Activated CD4-positive, alpha-beta T cell treated with anti-CD3 and anti-CD28 coated beads, Interleukin-2, amount 10 ng/mL, durations not matched to agents 24 days and 14 days (primary cell): ENCODE measurements at regions not wholly inside any gene's neighbourhood (a gene's known extent, or its start where the extent isn't known, plus 50 kb on each side); places are given as distances from the start of the nearest gene placed in this dataset.

Source experiments
- DNase-seq: peaks from one replicate; pipeline ENCODE4 v3.0.0; 2022
- H3K27ac Mint-ChIP-seq: one replicate; pipeline ENCODE4 v1.8.0; 2022; ENCODE audit warnings: mild to moderate bottlenecking, mixed read lengths
- H3K27me3 Mint-ChIP-seq: one replicate; pipeline ENCODE4 v1.8.0; 2022; ENCODE audit warnings: mixed read lengths
- H3K36me3 Mint-ChIP-seq: one replicate; pipeline ENCODE4 v1.8.0; 2022; ENCODE audit warnings: low read depth, mild to moderate bottlenecking, mixed read lengths
- H3K4me1 Mint-ChIP-seq: one replicate; pipeline ENCODE4 v1.8.0; 2021; ENCODE audit warnings: mixed read lengths
- H3K4me3 Mint-ChIP-seq: one replicate; pipeline ENCODE4 v1.8.0; 2022; ENCODE audit warnings: mild to moderate bottlenecking, moderate library complexity, mixed read lengths
- H3K9me3 Mint-ChIP-seq: one replicate; pipeline ENCODE4 v1.8.0; 2021; ENCODE audit warnings: mixed read lengths
- intact Hi-C: fragments of 100-400 bp; cut with micrococcal nuclease; formaldehyde crosslinking; loops from one replicate; pipeline ENCODE4 v1.15.1; 2023

- no peaks in the 10 kb centered on the region for H3K4me1 Mint-ChIP-seq
- H3K9me3 Mint-ChIP-seq, result no peaks in the 10 kb centered on the region
- no peaks in the 10 kb centered on the region for H3K27me3 Mint-ChIP-seq
- no peak for DNase-seq
- intact Hi-C loops, result no loop called here
- H3K27ac Mint-ChIP-seq, result no peak overlapping the region
- no peak overlapping the region for H3K4me3 Mint-ChIP-seq
- H3K36me3 Mint-ChIP-seq, result no peaks in the 10 kb centered on the region
Observed at GRCh38 chr11:116071241-116071640, 567.0 kb upstream of the CADM1 start.

- Mint-ChIP-seq H3K27me3 (no peaks in the 10 kb centered on the region), H3K27ac (no peak overlapping the region), H3K4me3 (no peak overlapping the region), H3K4me1 (no peaks in the 10 kb centered on the region), H3K9me3 (no peaks in the 10 kb centered on the region), H3K36me3 (no peaks in the 10 kb centered on the region)
- no peak for DNase-seq
- intact Hi-C loops, result no loop called here
Observed at GRCh38 chr11:116070520-116070919, 566.3 kb upstream of the CADM1 start.

GRCh38 chr11:116066777-116067176 is 562.6 kb upstream of the CADM1 start:
- Mint-ChIP-seq H3K9me3 (no peaks in the 10 kb centered on the region), H3K4me3 (no peak overlapping the region), H3K27ac (no peak overlapping the region), H3K4me1 (no peaks in the 10 kb centered on the region), H3K27me3 (no peaks in the 10 kb centered on the region), H3K36me3 (no peaks in the 10 kb centered on the region)
- intact Hi-C loops, result no loop called here
- DNase-seq, result no peak

- no peak overlapping the region for H3K27ac Mint-ChIP-seq
- intact Hi-C loops, result no loop called here
- DNase-seq, result no peak
- H3K36me3 Mint-ChIP-seq, result no peaks in the 10 kb centered on the region
- H3K9me3 Mint-ChIP-seq, result no peaks in the 10 kb centered on the region
- no peak overlapping the region for H3K4me3 Mint-ChIP-seq
- H3K27me3 Mint-ChIP-seq, result no peaks in the 10 kb centered on the region
- no peaks in the 10 kb centered on the region for H3K4me1 Mint-ChIP-seq
Observed at GRCh38 chr11:116065986-116066385, 561.8 kb upstream of the CADM1 start.

GRCh38 chr11:116065191-116065895 is 561.1 kb upstream of the CADM1 start:
- Mint-ChIP-seq H3K4me1 (no peaks in the 10 kb centered on the region), H3K36me3 (no peaks in the 10 kb centered on the region), H3K4me3 (no peak overlapping the region), H3K9me3 (no peaks in the 10 kb centered on the region), H3K27me3 (no peaks in the 10 kb centered on the region), H3K27ac (no peak overlapping the region)
- no peak for DNase-seq
- intact Hi-C loops, result no loop called here

- no peak overlapping the region for H3K4me3 Mint-ChIP-seq
- H3K27me3 Mint-ChIP-seq, result no peaks in the 10 kb centered on the region
- no peak for DNase-seq
- intact Hi-C loops, result no loop called here
- H3K4me1 Mint-ChIP-seq, result no peaks in the 10 kb centered on the region
- H3K36me3 Mint-ChIP-seq, result no peaks in the 10 kb centered on the region
- no peaks in the 10 kb centered on the region for H3K9me3 Mint-ChIP-seq
- H3K27ac Mint-ChIP-seq, result no peak overlapping the region
Observed at GRCh38 chr11:116062490-116063171, 558.4 kb upstream of the CADM1 start.

- Mint-ChIP-seq H3K27me3 (no peaks in the 10 kb centered on the region), H3K36me3 (no peaks in the 10 kb centered on the region), H3K27ac (no peak overlapping the region), H3K9me3 (no peaks in the 10 kb centered on the region), H3K4me1 (no peaks in the 10 kb centered on the region), H3K4me3 (no peak overlapping the region)
- DNase-seq, result no peak
- intact Hi-C loops, result no loop called here
Observed at GRCh38 chr11:116062129-116062489, 557.9 kb upstream of the CADM1 start.

- Mint-ChIP-seq H3K4me3 (no peak overlapping the region), H3K9me3 (no peaks in the 10 kb centered on the region), H3K4me1 (no peaks in the 10 kb centered on the region), H3K27ac (no peak overlapping the region), H3K27me3 (peaks cover 1% of the 10 kb centered on the region), H3K36me3 (no peaks in the 10 kb centered on the region)
- intact Hi-C loops, result no loop called here
- DNase-seq, result no peak
Observed at GRCh38 chr11:116061322-116061721, 557.1 kb upstream of the CADM1 start.

GRCh38 chr11:116059919-116060318 is 555.7 kb upstream of the CADM1 start:
- Mint-ChIP-seq H3K27me3 (peaks cover 2% of the 10 kb centered on the region), H3K4me3 (no peak overlapping the region), H3K27ac (no peak overlapping the region), H3K4me1 (no peaks in the 10 kb centered on the region), H3K9me3 (no peaks in the 10 kb centered on the region), H3K36me3 (no peaks in the 10 kb centered on the region)
- intact Hi-C loops, result no loop called here
- no peak for DNase-seq

- intact Hi-C loops, result no loop called here
- no peaks in the 10 kb centered on the region for H3K9me3 Mint-ChIP-seq
- DNase-seq, result no peak
- H3K4me3 Mint-ChIP-seq, result no peak overlapping the region
- H3K4me1 Mint-ChIP-seq, result no peaks in the 10 kb centered on the region
- H3K36me3 Mint-ChIP-seq, result no peaks in the 10 kb centered on the region
- peaks cover 2% of the 10 kb centered on the region for H3K27me3 Mint-ChIP-seq
- no peak overlapping the region for H3K27ac Mint-ChIP-seq
Observed at GRCh38 chr11:116057000-116057399, 552.8 kb upstream of the CADM1 start.

GRCh38 chr11:116055064-116055463 is 550.8 kb upstream of the CADM1 start:
- no peaks in the 10 kb centered on the region for H3K4me1 Mint-ChIP-seq
- peaks cover 2% of the 10 kb centered on the region for H3K27me3 Mint-ChIP-seq
- H3K36me3 Mint-ChIP-seq, result no peaks in the 10 kb centered on the region
- intact Hi-C loops, result no loop called here
- no peaks in the 10 kb centered on the region for H3K9me3 Mint-ChIP-seq
- H3K27ac Mint-ChIP-seq, result no peak overlapping the region
- DNase-seq, result no peak
- no peak overlapping the region for H3K4me3 Mint-ChIP-seq

GRCh38 chr11:116053548-116053919 is 549.3 kb upstream of the CADM1 start:
- H3K4me3 Mint-ChIP-seq, result no peak overlapping the region

GRCh38 chr11:116052603-116053547 is 548.7 kb upstream of the CADM1 start:
- H3K4me3 Mint-ChIP-seq, result no peak overlapping the region
- H3K36me3 Mint-ChIP-seq, result no peaks in the 10 kb centered on the region
- H3K27ac Mint-ChIP-seq, result no peak overlapping the region
- H3K27me3 Mint-ChIP-seq, result peaks cover 2% of the 10 kb centered on the region
- no peak for DNase-seq
- H3K4me1 Mint-ChIP-seq, result no peaks in the 10 kb centered on the region
- intact Hi-C loops, result no loop called here
- no peaks in the 10 kb centered on the region for H3K9me3 Mint-ChIP-seq

More at GRCh38 chr11:116053548-116053919, 549.3 kb upstream of the CADM1 start:
- intact Hi-C loops, result no loop called here
- Mint-ChIP-seq H3K27me3 (peaks cover 2% of the 10 kb centered on the region), H3K4me1 (no peaks in the 10 kb centered on the region), H3K9me3 (no peaks in the 10 kb centered on the region), H3K36me3 (no peaks in the 10 kb centered on the region), H3K27ac (no peak overlapping the region)
- DNase-seq, result no peak

- Mint-ChIP-seq H3K36me3 (no peaks in the 10 kb centered on the region), H3K4me3 (no peak overlapping the region), H3K27ac (no peak overlapping the region), H3K4me1 (no peaks in the 10 kb centered on the region), H3K9me3 (no peaks in the 10 kb centered on the region), H3K27me3 (peaks cover 2% of the 10 kb centered on the region)
- intact Hi-C loops, result no loop called here
- DNase-seq, result no peak
Observed at GRCh38 chr11:116051494-116051893, 547.3 kb upstream of the CADM1 start.
